T-helper 1 cell treated with Interleukin-12 subunit alpha and Interleukin-12 subunit beta and Interleukin-4 antibody, amounts not matched to agents 30 μg/mL and 1 μg/mL, for 36 hours (primary cell): ENCODE measurements at regions not wholly inside any gene's neighbourhood (a gene's known extent, or its start where the extent isn't known, plus 50 kb on each side); places are given as distances from the start of the nearest gene placed in this dataset.
A peak's percentile ranks its signal among the peaks of the same experiment; 100 is the strongest.

ENCODE experiments used
- H3K27ac Mint-ChIP-seq: one replicate; pipeline ENCODE4 v1.8.0; 2021; ENCODE audit warnings: mild to moderate bottlenecking, mixed read lengths
- H3K27me3 Mint-ChIP-seq: one replicate; pipeline ENCODE4 v1.8.0; 2021; ENCODE audit warnings: low read depth, mixed read lengths
- H3K36me3 Mint-ChIP-seq: one replicate; pipeline ENCODE4 v1.8.0; 2021; ENCODE audit warnings: low read depth, mixed read lengths
- H3K4me1 Mint-ChIP-seq: one replicate; pipeline ENCODE4 v1.8.0; 2021; ENCODE audit warnings: low read depth, mixed read lengths
- H3K4me3 Mint-ChIP-seq: one replicate; pipeline ENCODE4 v1.8.0; 2021; ENCODE audit warnings: mild to moderate bottlenecking, moderate library complexity, mixed read lengths
- H3K9me3 Mint-ChIP-seq: one replicate; pipeline ENCODE4 v1.8.0; 2021; ENCODE audit warnings: mixed read lengths

DNA sequence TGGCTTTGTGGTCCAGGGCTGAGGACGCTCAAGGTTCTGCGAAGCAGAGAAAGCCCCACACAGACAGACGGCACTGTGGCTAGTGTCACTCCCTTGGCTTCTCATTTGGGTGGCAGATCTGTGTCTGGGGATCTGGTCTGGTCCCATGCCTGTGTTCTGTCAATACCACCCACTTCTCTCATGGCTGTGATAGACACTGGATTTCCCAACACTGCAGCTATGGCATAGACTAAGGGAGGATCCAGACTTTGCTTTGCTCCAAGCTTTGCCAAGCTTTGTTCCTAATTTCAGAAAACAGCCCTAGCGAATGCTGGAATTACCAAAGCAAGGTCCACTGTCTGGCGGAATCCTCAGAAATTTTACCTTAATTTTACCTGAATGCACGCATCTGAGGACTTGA is 62.1 kb downstream of the GADD45G start:
- Mint-ChIP-seq H3K9me3 (peaks cover 12% of the 10 kb centered on the region), H3K27ac (no peak overlapping the region), H3K4me3 (no peak overlapping the region), H3K36me3 (peaks cover 7% of the 10 kb centered on the region), H3K27me3 (peaks cover 9% of the 10 kb centered on the region), H3K4me1 (peaks cover 25% of the 10 kb centered on the region)

- peak overlapping the region; percentile 14 for H3K27ac Mint-ChIP-seq
- H3K4me1 Mint-ChIP-seq: peaks cover 25% of the 10 kb centered on the region
- H3K4me3 Mint-ChIP-seq: peak overlapping the region; percentile 26
- H3K9me3 Mint-ChIP-seq: peaks cover 12% of the 10 kb centered on the region
- H3K36me3 Mint-ChIP-seq: peaks cover 7% of the 10 kb centered on the region
- H3K27me3 Mint-ChIP-seq: peaks cover 6% of the 10 kb centered on the region
Observed at GRCh38 chr9:89667726-89668125, 62.9 kb downstream of the GADD45G start.

DNA sequence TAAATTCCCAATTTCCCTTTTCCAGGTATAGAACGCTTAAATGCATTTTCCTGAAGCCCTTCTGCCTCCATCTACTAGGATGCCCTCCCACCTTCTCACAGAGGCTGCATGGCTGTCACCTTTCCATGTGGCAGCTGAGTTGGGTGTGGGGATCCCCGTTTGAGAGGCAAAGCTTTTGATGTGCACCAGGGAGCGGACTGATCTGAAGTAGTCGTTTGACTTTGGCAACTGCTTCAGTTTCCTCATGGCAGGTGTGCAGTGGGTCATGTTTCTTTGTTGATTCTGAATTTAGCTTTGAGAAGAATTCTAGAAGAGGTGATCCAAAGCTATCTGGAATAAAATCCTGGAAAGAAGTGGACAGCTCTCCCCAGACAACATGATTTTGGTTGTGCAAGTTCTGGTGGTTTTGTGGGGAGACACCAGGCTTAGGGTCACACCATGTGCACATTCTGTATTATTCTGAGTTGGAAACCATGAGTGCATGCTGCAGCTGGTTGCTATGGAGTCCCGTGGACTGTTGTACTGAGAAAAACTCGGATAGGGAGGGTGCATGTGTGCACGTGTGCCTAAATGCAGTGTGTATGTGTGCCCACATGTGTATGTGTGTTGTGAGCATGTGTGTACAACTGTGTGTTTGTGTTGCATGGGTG is 63.5 kb downstream of the GADD45G start:
- Mint-ChIP-seq H3K36me3 (peaks cover 7% of the 10 kb centered on the region), H3K9me3 (peaks cover 12% of the 10 kb centered on the region), H3K27me3 (peaks cover 6% of the 10 kb centered on the region), H3K4me3 (no peak overlapping the region), H3K4me1 (peaks cover 24% of the 10 kb centered on the region), H3K27ac (peak overlapping the region; percentile 74)

GRCh38 chr9:89668866-89669246 is 64.0 kb downstream of the GADD45G start:
- H3K27ac Mint-ChIP-seq: peak overlapping the region; percentile 74

DNA sequence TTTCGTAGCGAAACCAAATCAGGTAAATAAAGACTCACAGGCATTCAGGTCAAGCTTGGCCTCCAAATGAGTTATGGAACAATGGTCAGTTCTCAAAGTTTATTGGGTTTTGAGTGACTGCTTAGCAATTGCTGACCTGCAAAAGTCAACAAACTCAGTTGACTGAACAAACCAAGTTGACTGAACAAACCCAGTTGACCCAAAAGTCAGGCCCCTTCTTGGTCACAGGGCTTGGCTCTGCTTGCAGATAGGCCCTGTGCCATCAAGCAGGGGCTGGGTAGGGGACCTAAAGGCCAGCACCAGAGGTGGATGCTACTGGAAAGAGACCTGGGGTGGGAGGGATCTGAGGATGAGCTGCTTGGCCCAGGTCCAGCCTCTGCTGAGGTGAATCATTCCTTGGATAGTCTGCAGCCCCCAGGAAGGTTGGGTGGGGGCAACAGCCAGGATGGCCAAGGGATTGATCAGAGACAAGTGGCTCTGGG is 64.6 kb downstream of the GADD45G start:
- Mint-ChIP-seq H3K4me3 (no peak overlapping the region), H3K9me3 (peaks cover 12% of the 10 kb centered on the region), H3K27ac (no peak overlapping the region), H3K27me3 (peaks cover 6% of the 10 kb centered on the region), H3K4me1 (peaks cover 18% of the 10 kb centered on the region), H3K36me3 (peaks cover 7% of the 10 kb centered on the region)

More at GRCh38 chr9:89668866-89669246, 64.0 kb downstream of the GADD45G start:
- Mint-ChIP-seq H3K27me3 (peaks cover 6% of the 10 kb centered on the region), H3K4me1 (peaks cover 19% of the 10 kb centered on the region), H3K9me3 (peaks cover 12% of the 10 kb centered on the region), H3K4me3 (no peak overlapping the region), H3K36me3 (peaks cover 7% of the 10 kb centered on the region)

DNA sequence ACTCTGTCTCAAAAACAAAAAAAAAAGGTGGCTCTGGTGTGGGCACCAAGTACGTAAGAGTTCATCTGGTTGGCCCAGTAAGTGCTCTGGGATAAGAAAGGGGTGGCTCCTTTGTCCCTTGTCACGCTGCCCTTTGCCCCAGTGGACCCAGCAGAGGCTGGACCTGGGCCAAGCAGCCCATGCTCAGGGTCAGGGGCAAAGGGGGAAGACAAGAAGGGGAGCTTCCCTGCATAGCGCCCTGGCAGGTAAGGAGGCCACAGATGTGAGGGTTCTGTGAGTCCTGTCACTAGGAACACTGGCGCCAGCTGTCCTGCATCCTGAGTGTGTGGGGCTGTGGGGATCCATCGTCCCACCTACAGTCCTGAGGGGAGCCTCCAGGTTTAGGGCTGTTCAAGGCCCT is 65.3 kb downstream of the GADD45G start:
- Mint-ChIP-seq H3K27me3 (peaks cover 9% of the 10 kb centered on the region), H3K9me3 (peaks cover 12% of the 10 kb centered on the region), H3K27ac (no peak overlapping the region), H3K4me3 (no peak overlapping the region), H3K4me1 (peaks cover 18% of the 10 kb centered on the region), H3K36me3 (peaks cover 7% of the 10 kb centered on the region)

DNA sequence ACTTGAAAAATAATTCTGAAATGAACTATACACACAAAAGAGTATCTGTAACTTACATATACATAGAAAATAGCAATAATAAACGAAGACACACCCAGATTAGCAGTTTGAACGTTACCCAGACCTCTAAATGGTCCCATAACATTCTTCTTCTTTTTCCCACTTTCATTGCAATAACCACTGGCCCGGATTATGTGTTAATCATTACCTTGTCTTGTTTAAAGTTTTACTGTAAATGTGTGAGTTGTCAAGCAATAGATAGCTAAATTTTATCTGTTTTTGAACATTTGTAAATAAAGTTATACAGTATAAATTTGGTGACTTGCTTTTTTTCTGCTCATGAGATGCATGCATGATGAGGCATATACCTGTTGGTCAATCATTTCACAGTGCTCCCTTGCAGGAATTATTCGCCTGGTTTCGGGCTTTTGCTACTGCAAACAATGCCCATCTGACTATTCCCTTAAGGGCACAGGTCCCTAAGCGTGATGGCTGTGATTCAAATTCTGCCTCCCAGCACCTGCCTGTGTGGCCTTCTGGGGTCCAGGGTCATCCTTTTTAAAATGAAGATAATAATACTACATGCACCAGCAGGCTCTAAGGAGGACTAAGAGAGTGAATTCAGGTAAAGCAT is 66.1 kb downstream of the GADD45G start:
- Mint-ChIP-seq H3K36me3 (peaks cover 7% of the 10 kb centered on the region), H3K9me3 (peaks cover 12% of the 10 kb centered on the region), H3K27me3 (peaks cover 7% of the 10 kb centered on the region), H3K4me3 (no peak overlapping the region), H3K27ac (peak overlapping the region; percentile 28), H3K4me1 (peaks cover 18% of the 10 kb centered on the region)

GRCh38 chr9:89674667-89675057 is 69.8 kb downstream of the GADD45G start:
- Mint-ChIP-seq H3K4me3 (no peak overlapping the region), H3K36me3 (peaks cover 7% of the 10 kb centered on the region), H3K27ac (no peak overlapping the region), H3K9me3 (peaks cover 12% of the 10 kb centered on the region), H3K4me1 (peaks cover 11% of the 10 kb centered on the region), H3K27me3 (peaks cover 3% of the 10 kb centered on the region)

GRCh38 chr9:89675058-89675742 is 70.4 kb downstream of the GADD45G start:
- H3K4me1 Mint-ChIP-seq: peaks cover 13% of the 10 kb centered on the region
- peaks cover 3% of the 10 kb centered on the region for H3K27me3 Mint-ChIP-seq
- no peak overlapping the region for H3K4me3 Mint-ChIP-seq
- H3K36me3 Mint-ChIP-seq: peaks cover 7% of the 10 kb centered on the region
- no peak overlapping the region for H3K27ac Mint-ChIP-seq
- peaks cover 12% of the 10 kb centered on the region for H3K9me3 Mint-ChIP-seq

DNA sequence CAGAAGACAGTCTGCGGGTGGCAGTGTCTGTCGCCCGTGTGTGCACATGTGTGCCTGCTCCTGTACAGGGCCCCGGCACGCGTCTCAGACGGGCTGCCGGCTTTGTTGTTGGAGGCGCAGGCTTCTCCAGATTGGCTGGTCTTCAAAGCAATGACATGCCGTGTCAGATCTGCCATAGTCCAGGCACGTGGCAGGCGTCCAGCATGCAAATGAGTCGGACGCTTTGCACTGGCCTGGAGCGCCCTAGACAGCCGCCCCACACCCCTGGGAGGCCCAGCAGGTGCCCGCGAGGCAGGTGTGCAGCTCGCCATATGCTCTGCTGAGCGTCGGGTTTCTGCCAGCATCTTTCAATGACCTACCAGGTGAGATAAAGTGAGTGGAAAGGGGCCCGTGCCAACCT is 71.5 kb downstream of the GADD45G start:
- peaks cover 4% of the 10 kb centered on the region for H3K36me3 Mint-ChIP-seq
- peaks cover 5% of the 10 kb centered on the region for H3K9me3 Mint-ChIP-seq
- peaks cover 3% of the 10 kb centered on the region for H3K27me3 Mint-ChIP-seq
- H3K27ac Mint-ChIP-seq: no peak overlapping the region
- H3K4me1 Mint-ChIP-seq: peaks cover 19% of the 10 kb centered on the region
- no peak overlapping the region for H3K4me3 Mint-ChIP-seq

- Mint-ChIP-seq H3K36me3 (no peaks in the 10 kb centered on the region), H3K4me1 (peaks cover 19% of the 10 kb centered on the region), H3K27me3 (peaks cover 3% of the 10 kb centered on the region), H3K4me3 (no peak overlapping the region), H3K27ac (no peak overlapping the region), H3K9me3 (no peaks in the 10 kb centered on the region)
Observed at GRCh38 chr9:89677702-89678395, 73.0 kb downstream of the GADD45G start.

DNA sequence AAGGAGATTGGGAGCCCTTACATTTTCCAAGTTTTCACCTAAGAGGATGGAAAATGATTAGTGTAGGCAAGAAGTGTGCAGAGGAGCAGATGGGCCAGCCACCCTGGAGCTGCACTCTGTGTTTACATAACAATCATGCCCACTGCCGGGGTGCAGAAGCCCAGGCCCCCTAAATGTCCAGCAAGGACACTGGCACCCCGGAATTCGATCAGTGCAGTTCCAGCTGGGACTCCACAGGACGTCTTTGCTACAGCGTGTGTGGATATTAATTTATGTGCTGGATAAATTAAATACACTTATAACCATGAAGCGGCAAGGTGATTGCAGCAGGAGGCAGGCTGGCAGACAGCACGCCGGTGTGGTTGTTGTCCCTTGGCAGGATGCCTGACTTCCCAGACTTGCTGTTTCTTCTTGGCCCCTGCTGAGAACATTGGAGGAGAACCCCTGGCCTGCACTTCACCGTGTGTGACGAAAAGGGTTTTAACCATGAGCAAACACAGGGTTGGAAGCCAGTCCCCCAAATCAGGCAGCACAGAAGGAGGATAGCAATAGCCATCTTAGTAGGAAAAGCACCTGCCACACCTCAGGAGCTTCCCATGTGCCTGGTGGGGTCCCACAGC is 73.7 kb downstream of the GADD45G start:
- no peaks in the 10 kb centered on the region for H3K9me3 Mint-ChIP-seq
- H3K36me3 Mint-ChIP-seq: no peaks in the 10 kb centered on the region
- H3K27me3 Mint-ChIP-seq: peaks cover 3% of the 10 kb centered on the region
- H3K27ac Mint-ChIP-seq: no peak overlapping the region
- H3K4me1 Mint-ChIP-seq: peaks cover 18% of the 10 kb centered on the region
- no peak overlapping the region for H3K4me3 Mint-ChIP-seq

DNA sequence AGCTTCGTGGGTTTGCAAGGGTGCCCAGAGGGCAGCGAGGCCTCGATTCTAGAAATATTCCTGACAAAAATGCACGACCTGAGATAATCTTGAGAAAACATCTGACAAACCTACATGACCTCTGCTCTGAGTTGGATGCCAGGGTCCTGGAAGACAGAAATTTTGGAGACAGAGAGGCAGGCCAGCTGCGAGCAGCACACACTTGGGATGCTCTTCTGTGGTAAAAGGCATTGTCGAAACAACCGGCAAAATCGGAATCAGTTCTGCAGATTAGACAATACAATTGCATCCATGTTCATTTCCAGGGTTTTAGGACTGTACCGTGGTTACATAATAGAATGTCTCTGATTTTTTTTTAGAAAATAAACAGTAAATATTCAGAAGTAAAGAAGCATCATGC is 74.2 kb downstream of the GADD45G start:
- Mint-ChIP-seq H3K27me3 (peaks cover 3% of the 10 kb centered on the region), H3K27ac (no peak overlapping the region), H3K4me1 (peaks cover 18% of the 10 kb centered on the region), H3K4me3 (no peak overlapping the region), H3K9me3 (no peaks in the 10 kb centered on the region), H3K36me3 (no peaks in the 10 kb centered on the region)

DNA sequence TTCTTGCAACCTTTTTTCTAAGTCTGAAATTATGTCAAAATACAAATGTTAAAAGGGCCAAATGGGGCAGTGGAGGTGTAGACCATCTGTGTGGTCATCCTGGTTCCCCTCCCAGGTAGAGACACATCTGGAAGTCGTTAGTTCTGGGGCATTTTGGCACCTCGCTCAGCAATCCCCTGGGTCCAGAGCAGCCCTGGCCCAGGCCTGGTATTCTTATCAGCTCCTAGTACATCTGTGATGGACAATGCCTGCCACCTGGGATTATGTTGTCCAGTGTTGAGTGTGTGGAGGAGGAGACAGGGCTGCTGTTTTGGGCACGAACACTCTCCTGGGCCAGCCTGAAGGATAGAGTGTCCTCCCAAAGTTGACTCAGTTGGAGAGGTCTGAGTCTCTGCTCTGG is 74.8 kb downstream of the GADD45G start:
- H3K27ac Mint-ChIP-seq: no peak overlapping the region
- H3K9me3 Mint-ChIP-seq: no peaks in the 10 kb centered on the region
- H3K36me3 Mint-ChIP-seq: no peaks in the 10 kb centered on the region
- peaks cover 18% of the 10 kb centered on the region for H3K4me1 Mint-ChIP-seq
- H3K4me3 Mint-ChIP-seq: no peak overlapping the region
- H3K27me3 Mint-ChIP-seq: peaks cover 2% of the 10 kb centered on the region
